ENCODE measurements at regions not wholly inside any gene's neighbourhood (a gene's known extent, or its start where the extent isn't known, plus 50 kb on each side); places are given as distances from the start of the nearest gene placed in this dataset.

GRCh38 chr10:57165671-57166070 lies 804.6 kb upstream of the ZWINT start:
- H3K27ac Mint-ChIP-seq: no peak overlapping the region
- no peak overlapping the region for H3K4me3 Mint-ChIP-seq
- intact Hi-C loops (cut with micrococcal nuclease): no loop called here
- peaks cover 13% of the 10 kb centered on the region for H3K9me3 Mint-ChIP-seq
- H3K27me3 Mint-ChIP-seq: no peaks in the 10 kb centered on the region
- H3K4me1 Mint-ChIP-seq: no peaks in the 10 kb centered on the region
- DNase-seq: no peak
- H3K36me3 Mint-ChIP-seq (ENCODE audit: low read depth): no peaks in the 10 kb centered on the region

DNA sequence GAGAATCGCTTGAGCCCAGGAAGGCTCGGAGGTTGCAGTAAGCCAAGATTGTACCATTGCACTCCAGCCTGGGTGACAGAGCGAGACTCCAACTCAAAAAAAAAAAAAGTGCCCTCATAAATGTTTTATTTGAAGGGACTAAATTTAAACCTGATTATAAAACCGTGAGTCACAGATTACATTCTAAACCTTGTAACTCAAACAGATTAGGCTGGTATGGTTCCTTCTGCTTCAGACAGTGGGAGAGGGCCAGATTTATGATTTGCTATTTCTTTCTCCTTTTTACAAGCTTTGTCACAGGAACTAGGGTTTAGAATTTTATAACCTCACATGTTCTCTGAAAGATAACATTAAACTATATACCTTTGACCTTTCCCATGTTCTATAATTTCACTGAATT lies 801.2 kb upstream of the ZWINT start:
- intact Hi-C loops (cut with micrococcal nuclease): no loop called here
- H3K4me1 Mint-ChIP-seq: no peaks in the 10 kb centered on the region
- peaks cover 7% of the 10 kb centered on the region for H3K9me3 Mint-ChIP-seq

DNA sequence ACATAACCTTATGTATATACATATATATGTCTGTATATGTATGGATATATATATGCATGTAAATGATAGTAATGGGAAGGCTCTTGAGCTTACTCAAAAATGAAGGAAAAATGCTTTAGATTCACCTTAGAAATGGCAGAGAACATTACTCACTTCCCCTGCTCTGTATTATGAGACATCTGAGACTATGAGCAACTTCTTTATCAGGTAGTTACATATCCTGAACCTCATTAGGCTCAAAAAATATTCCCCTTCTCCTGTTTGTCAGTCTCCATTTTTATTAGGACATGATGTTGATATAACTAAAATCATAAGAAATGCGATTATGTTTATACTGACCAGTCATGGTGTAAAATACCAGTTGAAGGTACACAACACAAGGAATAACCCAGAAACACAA lies 800.1 kb upstream of the ZWINT start:
- Mint-ChIP-seq H3K27ac (no peak overlapping the region), H3K4me1 (no peaks in the 10 kb centered on the region), H3K9me3 (peaks cover 4% of the 10 kb centered on the region), H3K36me3 (ENCODE audit: low read depth) (no peaks in the 10 kb centered on the region), H3K27me3 (no peaks in the 10 kb centered on the region), H3K4me3 (no peak overlapping the region)
- DNase-seq: no peak
- intact Hi-C loops (cut with micrococcal nuclease): no loop called here

More for the DNA sequence above, 801.2 kb upstream of the ZWINT start:
- no peak for DNase-seq
- Mint-ChIP-seq H3K36me3 (ENCODE audit: low read depth) (no peaks in the 10 kb centered on the region), H3K27ac (no peak overlapping the region), H3K4me3 (no peak overlapping the region), H3K27me3 (no peaks in the 10 kb centered on the region)

- Mint-ChIP-seq H3K36me3 (ENCODE audit: low read depth) (no peaks in the 10 kb centered on the region), H3K4me3 (no peak overlapping the region), H3K9me3 (no peaks in the 10 kb centered on the region), H3K27me3 (no peaks in the 10 kb centered on the region), H3K27ac (no peak overlapping the region), H3K4me1 (no peaks in the 10 kb centered on the region)
- intact Hi-C loops (cut with micrococcal nuclease): no loop called here
- DNase-seq: no peak
Observed at GRCh38 chr10:57145548-57145947, 784.5 kb upstream of the ZWINT start.

DNA sequence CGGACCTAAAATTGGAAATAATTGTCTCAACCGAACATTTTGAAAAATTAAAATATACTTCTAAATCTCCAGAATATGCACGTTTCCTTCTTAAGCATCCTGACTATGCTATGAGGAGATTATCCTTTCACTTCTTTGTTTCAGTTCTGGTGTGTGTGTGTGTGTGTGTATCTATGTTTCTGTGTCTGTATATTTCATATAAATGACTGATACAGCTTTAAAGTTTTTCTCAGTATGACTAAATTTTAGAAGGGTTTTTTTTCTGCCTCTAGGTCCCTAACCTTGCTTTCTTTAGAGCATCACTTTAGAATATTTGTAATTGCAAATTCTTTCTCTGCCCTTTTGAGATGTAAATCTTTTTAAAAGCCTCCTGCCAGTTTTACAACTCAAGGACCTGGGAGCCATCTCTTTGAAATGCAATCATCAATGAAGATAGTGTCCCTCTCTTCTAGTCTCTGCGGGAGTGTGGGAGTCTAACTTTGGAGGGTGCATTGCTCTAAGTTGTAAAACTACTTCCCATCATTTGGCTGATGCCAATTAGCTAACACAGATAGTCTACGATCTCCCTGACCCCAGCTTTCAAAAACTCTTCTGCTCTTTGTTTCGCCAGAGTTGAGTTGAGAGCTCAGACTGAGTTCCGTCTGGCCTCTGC lies 782.0 kb upstream of the ZWINT start:
- Mint-ChIP-seq H3K36me3 (ENCODE audit: low read depth) (no peaks in the 10 kb centered on the region), H3K4me1 (no peaks in the 10 kb centered on the region), H3K4me3 (no peak overlapping the region), H3K9me3 (no peaks in the 10 kb centered on the region), H3K27me3 (no peaks in the 10 kb centered on the region), H3K27ac (no peak overlapping the region)
- DNase-seq: no peak
- intact Hi-C loops (cut with micrococcal nuclease): no loop called here

- Mint-ChIP-seq H3K4me3 (no peak overlapping the region), H3K27ac (no peak overlapping the region), H3K36me3 (ENCODE audit: low read depth) (no peaks in the 10 kb centered on the region), H3K27me3 (no peaks in the 10 kb centered on the region), H3K4me1 (no peaks in the 10 kb centered on the region), H3K9me3 (no peaks in the 10 kb centered on the region)
- intact Hi-C loops (cut with micrococcal nuclease): no loop called here
- DNase-seq: no peak
Observed at GRCh38 chr10:57141708-57142107, 780.6 kb upstream of the ZWINT start.

DNA sequence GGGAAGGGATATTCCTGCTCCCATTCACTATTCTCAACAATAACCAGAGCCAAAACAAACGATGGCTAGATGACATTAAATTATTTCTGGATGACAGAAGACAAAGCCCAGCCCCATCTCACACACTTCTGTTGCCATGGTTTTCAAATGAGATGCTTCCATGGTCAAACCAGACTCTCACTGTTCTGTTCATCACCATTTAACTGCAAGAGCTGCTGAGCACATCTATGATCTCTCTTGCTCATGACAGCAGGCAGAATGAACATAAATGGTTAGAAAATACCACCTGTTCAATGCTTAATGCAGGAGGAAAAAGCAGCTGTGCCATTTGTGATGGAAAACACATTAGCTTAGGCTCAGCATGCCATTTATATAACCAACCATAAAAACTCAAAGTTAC lies 758.6 kb upstream of the ZWINT start:
- no peaks in the 10 kb centered on the region for H3K27me3 Mint-ChIP-seq

GRCh38 chr10:57113545-57113944 lies 752.5 kb upstream of the ZWINT start:
- no peak overlapping the region for H3K4me3 Mint-ChIP-seq
- H3K9me3 Mint-ChIP-seq: peaks cover 4% of the 10 kb centered on the region
- intact Hi-C loops (cut with micrococcal nuclease): no loop called here
- DNase-seq: no peak
- H3K36me3 Mint-ChIP-seq (ENCODE audit: low read depth): no peaks in the 10 kb centered on the region
- H3K27ac Mint-ChIP-seq: no peak overlapping the region
- no peaks in the 10 kb centered on the region for H3K4me1 Mint-ChIP-seq
- no peaks in the 10 kb centered on the region for H3K27me3 Mint-ChIP-seq

More for the DNA sequence above, 758.6 kb upstream of the ZWINT start:
- peaks cover 3% of the 10 kb centered on the region for H3K9me3 Mint-ChIP-seq
- H3K4me3 Mint-ChIP-seq: no peak overlapping the region
- no peak for DNase-seq
- H3K36me3 Mint-ChIP-seq (ENCODE audit: low read depth): no peaks in the 10 kb centered on the region
- H3K4me1 Mint-ChIP-seq: no peaks in the 10 kb centered on the region
- H3K27ac Mint-ChIP-seq: no peak overlapping the region
- intact Hi-C loops (cut with micrococcal nuclease): no loop called here

DNA sequence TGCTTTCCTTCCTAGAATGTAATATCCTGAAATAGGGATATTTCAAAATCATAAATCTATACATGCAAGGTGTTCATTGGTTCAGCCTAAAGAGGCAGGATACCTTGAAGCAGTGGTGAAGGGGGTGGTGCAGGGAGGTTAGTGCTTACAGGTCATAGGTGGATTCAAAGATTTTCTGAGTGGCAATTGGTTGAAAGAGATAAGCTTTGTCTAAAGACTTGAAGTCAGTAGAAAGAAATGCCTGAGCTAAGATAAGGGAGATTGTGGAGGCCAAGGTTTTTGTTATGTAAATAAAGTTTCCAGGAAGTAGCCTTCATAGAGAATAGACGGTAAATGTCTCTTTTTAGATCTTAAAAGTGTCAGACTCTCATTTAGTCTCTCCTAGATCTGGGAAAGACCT lies 741.2 kb upstream of the ZWINT start:
- H3K36me3 Mint-ChIP-seq (ENCODE audit: low read depth): no peaks in the 10 kb centered on the region
- H3K4me1 Mint-ChIP-seq: no peaks in the 10 kb centered on the region
- no peaks in the 10 kb centered on the region for H3K27me3 Mint-ChIP-seq
- no peak overlapping the region for H3K4me3 Mint-ChIP-seq
- intact Hi-C loops (cut with micrococcal nuclease): no loop called here
- H3K9me3 Mint-ChIP-seq: no peaks in the 10 kb centered on the region
- H3K27ac Mint-ChIP-seq: no peak overlapping the region
- no peak for DNase-seq

DNA sequence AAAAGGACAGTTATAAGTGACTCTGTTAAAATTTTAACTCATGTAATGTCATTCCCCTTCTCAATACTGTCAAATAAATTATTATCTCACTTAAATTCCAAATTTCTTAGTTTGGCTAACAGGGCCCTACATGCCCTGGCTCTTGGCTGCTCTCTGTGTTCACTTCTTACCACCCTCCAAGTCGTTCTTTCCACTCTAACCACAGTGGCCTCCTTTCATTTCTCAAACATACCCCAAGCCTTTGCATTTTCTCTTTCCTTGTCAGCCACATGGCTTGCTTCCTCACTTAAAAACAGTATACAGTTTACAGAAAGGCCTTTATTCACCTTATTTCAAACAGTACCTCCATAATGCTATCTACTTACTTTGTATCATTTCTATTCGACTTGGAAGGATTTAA lies 737.1 kb upstream of the ZWINT start:
- H3K27ac Mint-ChIP-seq: no peak overlapping the region
- H3K27me3 Mint-ChIP-seq: no peaks in the 10 kb centered on the region
- H3K4me3 Mint-ChIP-seq: no peak overlapping the region
- no peaks in the 10 kb centered on the region for H3K36me3 Mint-ChIP-seq (ENCODE audit: low read depth)
- intact Hi-C loops (cut with micrococcal nuclease): no loop called here
- DNase-seq: no peak
- no peaks in the 10 kb centered on the region for H3K9me3 Mint-ChIP-seq
- H3K4me1 Mint-ChIP-seq: no peaks in the 10 kb centered on the region

DNA sequence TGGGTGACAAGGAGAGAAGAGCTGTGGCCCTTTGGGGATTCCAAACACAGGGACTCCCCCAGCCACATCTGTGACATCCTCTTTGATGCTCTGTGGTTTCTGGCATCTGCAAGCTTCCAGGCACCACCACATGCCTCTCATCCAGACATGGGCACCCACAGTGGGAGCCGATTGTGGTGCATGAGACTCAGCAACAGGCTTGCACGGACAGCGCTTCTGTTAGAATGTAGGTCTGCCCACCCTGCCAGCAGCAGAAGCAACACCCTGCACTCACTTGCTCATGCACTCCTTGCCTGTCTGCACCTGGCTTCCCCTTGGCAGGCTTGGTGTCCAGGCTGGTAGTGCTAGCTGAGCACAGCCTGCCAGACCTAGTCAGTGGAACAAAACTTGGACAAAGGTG lies 735.0 kb upstream of the ZWINT start:
- no peak for DNase-seq
- H3K4me1 Mint-ChIP-seq: no peaks in the 10 kb centered on the region
- intact Hi-C loops (cut with micrococcal nuclease): no loop called here
- no peaks in the 10 kb centered on the region for H3K27me3 Mint-ChIP-seq
- H3K4me3 Mint-ChIP-seq: no peak overlapping the region
- H3K36me3 Mint-ChIP-seq (ENCODE audit: low read depth): no peaks in the 10 kb centered on the region
- H3K27ac Mint-ChIP-seq: no peak overlapping the region
- no peaks in the 10 kb centered on the region for H3K9me3 Mint-ChIP-seq

- intact Hi-C loops (cut with micrococcal nuclease): no loop called here
- H3K27me3 Mint-ChIP-seq: no peaks in the 10 kb centered on the region
- H3K36me3 Mint-ChIP-seq (ENCODE audit: low read depth): no peaks in the 10 kb centered on the region
- H3K27ac Mint-ChIP-seq: no peak overlapping the region
- H3K9me3 Mint-ChIP-seq: no peaks in the 10 kb centered on the region
- no peak for DNase-seq
- no peaks in the 10 kb centered on the region for H3K4me1 Mint-ChIP-seq
- no peak overlapping the region for H3K4me3 Mint-ChIP-seq
Observed at GRCh38 chr10:57094965-57095364, 733.9 kb upstream of the ZWINT start.

DNA sequence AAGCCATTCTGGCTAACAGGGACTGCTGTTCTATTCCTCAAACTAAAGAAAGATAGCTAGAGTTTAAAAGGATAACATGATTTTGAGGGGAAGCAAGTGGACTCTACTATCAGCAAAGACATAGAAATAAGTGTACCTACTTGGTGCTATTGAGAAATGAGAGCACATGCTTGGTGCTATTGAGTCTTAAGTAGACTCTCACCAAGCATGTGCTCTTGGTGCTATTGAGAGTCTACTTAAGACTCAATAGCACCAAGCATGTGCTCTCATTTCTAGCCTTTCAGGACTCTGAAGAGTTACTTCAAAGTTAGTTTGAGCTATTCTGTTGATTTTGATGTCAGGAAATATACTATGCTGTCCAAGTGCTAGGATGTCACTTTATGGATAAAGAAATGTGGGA lies 733.0 kb upstream of the ZWINT start:
- no peak overlapping the region for H3K27ac Mint-ChIP-seq
- intact Hi-C loops (cut with micrococcal nuclease): no loop called here
- H3K9me3 Mint-ChIP-seq: no peaks in the 10 kb centered on the region
- DNase-seq: no peak
- no peaks in the 10 kb centered on the region for H3K4me1 Mint-ChIP-seq
- H3K4me3 Mint-ChIP-seq: no peak overlapping the region
- no peaks in the 10 kb centered on the region for H3K27me3 Mint-ChIP-seq
- no peaks in the 10 kb centered on the region for H3K36me3 Mint-ChIP-seq (ENCODE audit: low read depth)

DNA sequence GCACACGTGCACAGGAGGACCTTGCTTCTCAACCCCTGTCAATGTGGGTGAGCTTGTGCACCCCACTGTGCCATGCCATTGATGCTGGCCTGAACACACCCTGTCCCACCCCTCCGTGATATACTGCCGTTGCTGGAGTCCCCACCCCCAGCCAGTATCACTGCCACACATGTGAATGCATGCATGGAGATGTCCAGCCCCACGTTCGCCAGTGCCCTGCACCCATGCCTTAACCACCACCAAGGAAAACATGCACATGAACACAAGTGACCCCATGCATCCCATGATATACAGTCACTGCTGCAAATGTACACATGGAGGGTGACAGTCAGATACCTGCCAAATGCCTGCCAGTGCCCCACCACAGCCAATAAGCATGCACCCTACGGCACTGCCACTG lies 692.5 kb upstream of the ZWINT start:
- Mint-ChIP-seq H3K27ac (no peak overlapping the region), H3K36me3 (ENCODE audit: low read depth) (no peaks in the 10 kb centered on the region), H3K27me3 (no peaks in the 10 kb centered on the region), H3K4me1 (no peaks in the 10 kb centered on the region), H3K9me3 (peaks cover 15% of the 10 kb centered on the region), H3K4me3 (no peak overlapping the region)
- intact Hi-C loops (cut with micrococcal nuclease): no loop called here
- DNase-seq: no peak

DNA sequence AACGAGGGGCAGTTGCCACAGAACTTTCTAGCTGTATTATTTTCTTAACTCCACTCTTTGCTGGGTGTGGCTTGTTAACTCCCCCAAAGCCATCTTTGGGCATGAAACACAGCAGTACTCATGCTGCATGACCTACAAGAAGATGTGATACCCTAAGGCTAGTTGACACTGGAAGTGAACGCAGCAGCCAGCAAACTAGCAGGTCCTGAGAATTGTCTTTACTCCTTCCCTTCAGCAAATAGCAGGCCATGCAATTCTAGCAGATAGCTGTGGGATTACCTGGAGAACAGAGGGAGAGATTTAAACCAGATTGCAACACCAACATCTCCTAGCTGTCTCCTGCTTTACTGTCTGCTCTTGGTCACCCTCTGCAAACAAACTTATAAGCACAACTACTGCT lies 688.0 kb upstream of the ZWINT start:
- no peak overlapping the region for H3K27ac Mint-ChIP-seq
- no peak overlapping the region for H3K4me3 Mint-ChIP-seq
- no peak for DNase-seq
- no peaks in the 10 kb centered on the region for H3K36me3 Mint-ChIP-seq (ENCODE audit: low read depth)
- intact Hi-C loops (cut with micrococcal nuclease): no loop called here
- no peaks in the 10 kb centered on the region for H3K4me1 Mint-ChIP-seq
- no peaks in the 10 kb centered on the region for H3K27me3 Mint-ChIP-seq
- H3K9me3 Mint-ChIP-seq: peaks cover 3% of the 10 kb centered on the region
